Activated CD8-positive, alpha-beta T cell treated with anti-CD3 and anti-CD28 coated beads for 36 hours (primary cell): ENCODE measurements at regions not wholly inside any gene's neighbourhood (a gene's known extent, or its start where the extent isn't known, plus 50 kb on each side); places are given as distances from the start of the nearest gene placed in this dataset.

Source experiments
- ATAC-seq: fragments of 200-7000 bp; cut with Tn5 transposase; one replicate; pipeline ENCODE4 v1.10.0; 2021; ENCODE audit warnings: mild to moderate bottlenecking, moderate library complexity
- CTCF ChIA-PET: fragments of 350-600 bp; sonication (Branson Sonifier 250); formaldehyde crosslinking; loops from one replicate; lab custom pipeline; 2021; ENCODE audit warnings: antibody characterized with exemption; lab: Charles Lee
- POLR2A ChIA-PET: fragments of 350-600 bp; sonication (Branson Sonifier 250); formaldehyde crosslinking; loops from one replicate; lab custom pipeline; 2021; ENCODE audit warnings: antibody characterized with exemption; lab: Charles Lee
- DNase-seq: peaks from one replicate; pipeline ENCODE4 v3.0.0-alpha.2; 2020
- H3K27ac Mint-ChIP-seq: one replicate; pipeline ENCODE4 v1.8.0; 2021; ENCODE audit warnings: mild to moderate bottlenecking, mixed read lengths
- H3K27me3 Mint-ChIP-seq: one replicate; pipeline ENCODE4 v1.8.0; 2021; ENCODE audit warnings: mixed read lengths
- H3K36me3 Mint-ChIP-seq: one replicate; pipeline ENCODE4 v1.8.0; 2021; ENCODE audit warnings: low read depth, mixed read lengths
- H3K4me1 Mint-ChIP-seq: one replicate; pipeline ENCODE4 v1.8.0; 2021; ENCODE audit warnings: low read depth, mixed read lengths
- H3K4me3 Mint-ChIP-seq: one replicate; pipeline ENCODE4 v1.8.0; 2021; ENCODE audit warnings: mild to moderate bottlenecking, moderate library complexity, mixed read lengths
- H3K9me3 Mint-ChIP-seq: one replicate; pipeline ENCODE4 v1.8.0; 2021; ENCODE audit warnings: mixed read lengths
- intact Hi-C: fragments of 100-400 bp; cut with micrococcal nuclease; formaldehyde crosslinking; loops from one replicate; pipeline ENCODE4 v1.10.0; 2022
- TF ChIP-seq, protein P1 (sequence below): fragments of 200-600 bp; IDR thresholded peaks from one replicate; pipeline ENCODE4 v1.8.0; 2022; ENCODE audit warnings: antibody characterized with exemption, mild to moderate bottlenecking

DNA sequence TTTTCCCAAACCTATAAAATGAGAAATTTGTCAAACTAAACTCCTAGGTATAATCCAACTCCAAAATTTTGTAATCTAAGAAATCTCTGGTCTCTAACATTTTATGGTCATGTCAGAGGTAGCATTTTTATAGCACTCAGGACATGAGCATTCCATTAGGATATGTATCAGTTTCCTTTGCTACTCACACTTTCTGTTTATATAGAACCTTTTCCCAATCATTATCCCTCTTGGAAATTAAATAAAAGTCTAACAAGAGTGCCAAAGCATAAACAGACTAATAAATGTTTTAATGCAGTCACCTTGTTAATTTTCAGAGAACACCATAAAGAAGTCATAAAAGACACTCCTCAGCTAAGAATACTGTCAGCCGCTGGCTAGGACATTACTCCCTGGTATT, 300.0 kb upstream of the CWC22 start:
- no peak for DNase-seq
- Mint-ChIP-seq H3K9me3 (no peaks in the 10 kb centered on the region), H3K36me3 (no peaks in the 10 kb centered on the region), H3K27me3 (no peaks in the 10 kb centered on the region), H3K4me3 (no peak overlapping the region), H3K27ac (no peak overlapping the region), H3K4me1 (no peaks in the 10 kb centered on the region)
- ChIA-PET CTCF (no interaction called here), POLR2A (no interaction called here)
- TF ChIP-seq, protein P1, sequence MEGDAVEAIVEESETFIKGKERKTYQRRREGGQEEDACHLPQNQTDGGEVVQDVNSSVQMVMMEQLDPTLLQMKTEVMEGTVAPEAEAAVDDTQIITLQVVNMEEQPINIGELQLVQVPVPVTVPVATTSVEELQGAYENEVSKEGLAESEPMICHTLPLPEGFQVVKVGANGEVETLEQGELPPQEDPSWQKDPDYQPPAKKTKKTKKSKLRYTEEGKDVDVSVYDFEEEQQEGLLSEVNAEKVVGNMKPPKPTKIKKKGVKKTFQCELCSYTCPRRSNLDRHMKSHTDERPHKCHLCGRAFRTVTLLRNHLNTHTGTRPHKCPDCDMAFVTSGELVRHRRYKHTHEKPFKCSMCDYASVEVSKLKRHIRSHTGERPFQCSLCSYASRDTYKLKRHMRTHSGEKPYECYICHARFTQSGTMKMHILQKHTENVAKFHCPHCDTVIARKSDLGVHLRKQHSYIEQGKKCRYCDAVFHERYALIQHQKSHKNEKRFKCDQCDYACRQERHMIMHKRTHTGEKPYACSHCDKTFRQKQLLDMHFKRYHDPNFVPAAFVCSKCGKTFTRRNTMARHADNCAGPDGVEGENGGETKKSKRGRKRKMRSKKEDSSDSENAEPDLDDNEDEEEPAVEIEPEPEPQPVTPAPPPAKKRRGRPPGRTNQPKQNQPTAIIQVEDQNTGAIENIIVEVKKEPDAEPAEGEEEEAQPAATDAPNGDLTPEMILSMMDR, result no peak
- ATAC-seq, result no peak
- intact Hi-C loops, result no loop called here

DNA sequence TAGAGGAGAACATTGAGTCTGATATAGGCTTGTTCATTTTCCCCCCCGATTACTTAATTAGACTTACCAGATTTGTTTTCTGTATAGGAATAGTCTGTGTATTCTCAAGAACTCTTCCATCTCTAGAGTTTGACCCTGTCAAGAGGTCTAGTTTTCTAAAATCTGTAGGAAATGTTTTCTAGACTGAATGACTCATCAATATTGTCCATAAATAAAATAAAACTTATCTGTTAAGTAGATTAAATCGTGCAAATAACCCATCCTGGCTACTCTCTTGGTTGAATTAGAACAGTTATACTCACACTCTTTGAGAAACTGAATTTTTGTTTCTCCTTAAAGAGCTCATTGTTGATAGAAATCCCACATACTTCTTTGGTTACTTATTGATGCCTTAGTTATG, 299.2 kb upstream of the CWC22 start:
- H3K4me3 Mint-ChIP-seq, result no peak overlapping the region
- H3K36me3 Mint-ChIP-seq, result no peaks in the 10 kb centered on the region
- H3K9me3 Mint-ChIP-seq, result no peaks in the 10 kb centered on the region
- intact Hi-C loops, result no loop called here
- DNase-seq (no peak), ATAC-seq (no peak)
- ChIA-PET POLR2A (no interaction called here), CTCF (no interaction called here)
- no peaks in the 10 kb centered on the region for H3K4me1 Mint-ChIP-seq
- no peak overlapping the region for H3K27ac Mint-ChIP-seq
- H3K27me3 Mint-ChIP-seq, result no peaks in the 10 kb centered on the region
- TF ChIP-seq, protein P1, result no peak

DNA sequence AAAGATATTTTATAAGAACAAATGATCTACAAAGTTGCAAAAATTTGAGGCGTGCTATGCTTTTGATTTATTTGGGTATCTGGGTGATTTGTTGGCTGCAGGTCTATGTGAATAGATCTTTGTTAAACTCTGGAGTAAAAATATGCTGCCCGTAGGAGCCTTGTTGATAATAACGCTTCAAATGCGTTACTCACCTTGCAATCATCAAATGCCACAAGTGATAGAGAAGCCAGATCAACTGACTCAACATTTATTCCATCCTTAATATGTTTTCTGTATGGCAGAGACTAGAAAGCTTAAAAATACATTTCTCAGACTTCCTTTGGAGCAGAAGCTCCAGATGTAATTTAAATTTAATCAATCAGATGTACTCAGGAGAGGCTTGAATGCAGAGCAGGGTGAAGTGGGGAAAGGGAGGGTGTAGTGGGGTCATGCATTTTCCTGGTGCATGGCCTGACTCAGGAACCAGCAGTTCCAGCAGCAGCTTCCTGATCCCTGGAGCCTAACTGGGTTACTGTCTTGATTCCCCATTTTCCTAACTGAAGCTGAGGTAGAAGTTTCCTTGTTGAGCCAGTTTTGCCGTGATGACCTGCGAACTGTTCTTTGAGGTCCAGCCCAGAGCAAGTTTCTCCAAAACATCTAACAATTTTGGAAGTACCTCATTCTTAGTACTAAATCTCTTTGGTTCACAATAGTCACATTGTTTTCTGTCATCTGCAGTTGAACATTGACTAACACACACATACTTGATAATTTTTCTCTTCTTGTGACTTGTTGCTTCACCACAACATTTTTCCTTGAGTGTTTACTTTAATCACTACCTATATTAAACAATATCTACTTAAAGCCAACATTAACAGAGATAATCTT, 284.7 kb upstream of the CWC22 start:
- Mint-ChIP-seq H3K36me3 (no peaks in the 10 kb centered on the region), H3K4me3 (no peak overlapping the region), H3K9me3 (peaks cover 2% of the 10 kb centered on the region), H3K4me1 (no peaks in the 10 kb centered on the region), H3K27me3 (no peaks in the 10 kb centered on the region), H3K27ac (no peak overlapping the region)
- intact Hi-C loops, result no loop called here
- no peak for DNase-seq
- TF ChIP-seq, protein P1, result no peak
- POLR2A ChIA-PET, result no interaction called here
- no peak for ATAC-seq
- CTCF ChIA-PET, result no interaction called here

DNA sequence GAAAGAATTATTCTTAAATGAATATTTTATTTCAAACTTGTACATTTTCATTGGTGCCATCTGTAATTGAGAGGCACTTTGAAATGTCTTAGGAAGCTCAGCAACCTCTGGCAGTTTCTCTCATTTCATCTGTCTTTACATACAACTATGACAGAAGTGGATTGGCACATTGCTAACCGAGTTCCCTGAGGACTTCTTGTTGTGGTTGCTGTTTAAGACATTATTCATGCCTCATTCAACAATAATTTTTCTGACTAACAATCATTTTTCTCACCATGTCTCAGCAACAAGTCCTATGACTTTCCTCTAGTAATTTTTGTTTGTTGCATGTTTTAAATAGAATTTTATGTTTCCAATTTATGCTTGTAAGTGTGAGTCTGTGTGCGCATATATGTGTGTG, 284.0 kb upstream of the CWC22 start:
- POLR2A ChIA-PET, result no interaction called here
- no peak for ATAC-seq
- TF ChIP-seq, protein P1, result no peak

DNA sequence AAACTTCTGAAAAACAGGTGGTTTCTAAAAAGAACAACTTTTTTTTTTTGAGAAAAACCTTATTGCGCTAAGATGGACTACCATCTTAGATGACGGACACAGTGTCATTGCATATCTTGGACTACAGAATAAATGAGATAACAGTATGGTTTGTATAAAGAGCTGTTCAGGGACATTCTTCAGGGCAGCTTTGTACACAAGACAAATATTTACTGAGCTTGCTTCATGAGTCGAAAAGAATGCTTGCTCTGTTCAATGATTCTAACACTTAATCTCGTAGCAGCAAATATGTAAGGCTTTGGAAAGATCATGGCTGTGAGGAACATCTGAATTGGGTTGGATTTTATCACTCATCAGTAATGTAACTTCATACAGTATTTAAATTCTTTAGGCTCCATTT, 282.5 kb upstream of the CWC22 start:
- no peaks in the 10 kb centered on the region for H3K27me3 Mint-ChIP-seq
- H3K36me3 Mint-ChIP-seq, result no peaks in the 10 kb centered on the region
- H3K4me3 Mint-ChIP-seq, result no peak overlapping the region
- no peak overlapping the region for H3K27ac Mint-ChIP-seq
- peaks cover 2% of the 10 kb centered on the region for H3K9me3 Mint-ChIP-seq
- TF ChIP-seq, protein P1, result no peak
- ATAC-seq (no peak), DNase-seq (no peak)
- intact Hi-C loops, result no loop called here
- no peaks in the 10 kb centered on the region for H3K4me1 Mint-ChIP-seq
- ChIA-PET CTCF (no interaction called here), POLR2A (no interaction called here)

More for the DNA sequence above, 284.0 kb upstream of the CWC22 start:
- intact Hi-C loops, result no loop called here
- CTCF ChIA-PET, result no interaction called here
- DNase-seq, result no peak
- Mint-ChIP-seq H3K9me3 (peaks cover 2% of the 10 kb centered on the region), H3K4me3 (no peak overlapping the region), H3K4me1 (no peaks in the 10 kb centered on the region), H3K36me3 (no peaks in the 10 kb centered on the region), H3K27me3 (no peaks in the 10 kb centered on the region), H3K27ac (no peak overlapping the region)
